ENCODE measurements at regions not wholly inside any gene's neighbourhood (a gene's known extent, or its start where the extent isn't known, plus 50 kb on each side); places are given as distances from the start of the nearest gene placed in this dataset.

DNA sequence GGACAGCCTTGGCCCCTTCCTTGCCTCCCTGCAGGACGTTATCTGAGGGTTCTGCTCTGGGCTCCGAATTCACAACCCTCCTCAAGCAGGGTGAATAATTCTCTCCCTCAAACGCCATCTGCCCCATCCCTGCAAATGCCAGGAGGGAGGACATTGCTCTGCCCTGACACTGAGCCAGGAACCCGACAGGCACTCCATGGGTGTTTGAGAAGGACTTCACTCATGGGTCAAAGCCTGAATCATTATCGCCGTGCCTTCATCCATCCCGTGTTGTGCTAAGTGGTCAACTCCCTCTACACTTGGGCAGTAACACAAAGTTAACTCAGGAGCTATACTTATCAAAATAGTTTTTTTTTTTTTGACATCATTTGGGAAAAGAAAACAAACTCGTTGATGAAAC, 261.8 kb upstream of the IGF1R start:
- DNase-seq (ENCODE audit: low read depth, low spot score) = no peak

DNA sequence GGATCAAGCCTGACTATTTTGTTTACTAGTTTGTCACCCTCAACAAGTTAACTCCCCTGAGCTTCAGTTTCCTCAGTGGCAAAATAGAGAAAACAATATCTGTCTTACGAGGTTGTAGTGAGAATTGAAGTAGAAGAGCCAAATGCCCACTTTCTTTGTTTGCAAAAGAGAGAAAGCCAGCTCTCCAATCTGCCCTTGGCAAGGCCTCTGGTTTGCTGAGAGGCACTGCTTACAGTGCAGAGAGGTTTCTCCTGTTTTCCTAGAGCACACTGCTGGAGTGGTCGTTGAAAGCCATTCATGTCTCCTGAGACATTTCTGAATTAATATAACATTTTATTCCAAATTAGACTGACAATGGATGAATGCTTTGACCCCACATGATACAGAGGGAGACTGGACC, 260.5 kb upstream of the IGF1R start:
- no peak for DNase-seq (ENCODE audit: low read depth, low spot score)

DNA sequence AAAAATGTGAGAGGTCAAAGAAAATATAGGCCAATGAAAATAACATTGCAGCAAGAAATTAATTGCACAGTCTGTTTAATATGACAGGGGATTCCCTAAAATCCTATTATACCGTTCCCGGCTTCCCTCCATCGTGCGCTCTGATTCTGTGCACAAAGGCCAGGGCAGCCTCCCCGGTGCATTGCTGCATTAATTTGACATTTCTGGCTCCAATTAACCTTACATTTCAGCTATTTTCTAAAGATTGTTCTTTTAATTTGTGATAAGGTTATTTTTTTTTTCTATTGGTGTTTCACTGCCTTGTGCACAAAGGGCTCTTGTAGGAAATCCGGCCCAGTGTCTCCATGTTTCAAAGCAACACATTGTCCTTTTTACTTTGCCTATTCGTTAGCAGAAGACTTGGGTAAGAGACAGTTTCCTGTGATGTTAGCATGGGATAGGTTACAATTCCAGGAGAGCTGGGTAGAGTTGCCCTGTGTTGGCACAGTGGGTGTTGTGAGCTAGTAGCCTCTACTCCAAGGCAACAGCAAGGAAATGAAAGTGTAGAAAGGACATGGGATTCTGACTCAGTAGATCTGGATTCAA, 257.3 kb upstream of the IGF1R start:
- no peak for DNase-seq (ENCODE audit: low read depth, low spot score)

DNA sequence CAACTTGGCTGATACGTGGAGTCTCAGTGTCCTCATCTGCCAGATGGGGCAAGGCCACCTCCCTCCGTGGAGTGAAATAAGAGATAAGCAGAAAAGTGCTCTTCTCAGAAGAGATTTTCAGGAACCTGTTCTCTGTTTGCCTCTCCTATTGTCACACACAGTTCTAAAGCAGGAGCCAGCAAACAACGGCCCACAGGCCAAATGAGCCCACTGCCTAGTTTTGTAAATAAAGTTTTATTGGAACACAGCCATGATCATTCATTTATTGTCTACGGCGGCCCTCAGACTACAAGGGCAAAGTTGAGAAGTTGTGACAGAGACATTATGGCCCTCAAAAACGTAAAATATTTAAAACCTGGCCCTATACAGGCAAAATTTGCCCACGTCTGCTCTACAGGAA, 256.8 kb upstream of the IGF1R start:
- no peak for DNase-seq (ENCODE audit: low read depth, low spot score)

DNA sequence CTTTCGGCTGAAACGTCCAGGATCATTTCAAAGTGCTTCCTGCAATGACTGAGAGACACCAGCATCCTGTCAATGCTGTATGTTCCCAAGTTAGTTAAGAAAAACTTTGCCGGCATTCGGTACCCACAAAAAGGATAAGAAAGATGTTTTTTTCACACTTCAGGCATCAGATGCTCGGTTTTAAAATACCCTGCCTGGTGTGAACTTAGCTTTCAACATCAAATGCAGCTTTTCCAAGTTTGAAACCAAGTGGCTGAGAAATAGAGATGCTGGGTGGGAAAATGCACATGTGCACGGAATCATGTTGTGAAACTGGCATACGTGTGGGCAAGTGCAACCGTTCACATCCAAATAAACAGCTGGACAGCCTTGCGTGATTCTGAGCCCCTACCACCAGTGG, 254.9 kb upstream of the IGF1R start:
- DNase-seq (ENCODE audit: low read depth, low spot score) = no peak

DNA sequence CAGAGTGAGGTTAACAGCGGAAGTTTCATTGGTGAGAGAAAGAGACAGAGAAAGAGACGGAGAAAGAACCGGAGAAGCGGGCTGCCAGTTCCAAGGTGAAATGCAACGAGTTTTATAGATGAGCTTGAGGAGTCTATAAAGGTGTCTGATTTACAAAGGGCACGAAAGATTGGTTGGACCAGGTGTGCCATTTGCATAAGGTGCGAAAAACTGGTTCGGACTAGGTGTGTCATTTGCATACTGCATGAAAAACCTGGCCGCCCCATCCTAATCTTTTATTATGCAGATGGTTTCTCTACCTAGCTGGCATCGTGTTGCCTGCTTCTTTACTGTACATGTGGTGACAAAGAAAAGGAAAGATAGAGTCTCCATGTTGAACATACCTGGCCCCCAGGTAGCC, 253.8 kb upstream of the IGF1R start:
- DNase-seq (ENCODE audit: low read depth, low spot score) = no peak

DNA sequence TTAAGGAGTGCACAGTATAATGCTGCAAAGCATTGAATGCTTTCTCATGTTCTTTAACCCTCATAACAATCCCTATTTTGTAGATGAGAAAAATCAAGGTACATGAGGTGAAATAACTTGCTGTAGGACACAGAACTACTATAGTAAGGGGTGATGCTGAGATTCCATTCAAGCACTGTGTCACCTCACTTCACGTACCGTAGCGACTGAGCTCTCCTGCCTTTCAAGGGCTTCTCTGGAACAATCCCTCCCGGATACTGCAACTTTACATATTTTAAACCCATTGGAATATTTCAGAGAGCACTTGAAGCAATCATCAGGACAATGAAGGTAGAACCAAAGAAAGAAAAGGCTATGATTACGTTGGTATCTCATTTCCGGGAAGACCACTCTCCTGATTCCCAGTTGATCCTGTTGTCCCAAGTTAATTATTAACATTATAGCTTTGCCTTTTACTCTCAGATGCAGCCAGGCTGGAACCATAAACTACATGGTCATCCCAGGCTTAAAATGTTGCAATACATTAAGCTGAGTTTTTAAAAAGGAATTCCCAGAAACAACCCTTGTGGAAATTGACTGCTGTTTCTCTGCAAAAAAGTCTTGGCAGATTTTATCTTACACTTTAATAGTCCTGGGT, 252.2 kb upstream of the IGF1R start:
- DNase-seq (ENCODE audit: low read depth, low spot score) = no peak

DNA sequence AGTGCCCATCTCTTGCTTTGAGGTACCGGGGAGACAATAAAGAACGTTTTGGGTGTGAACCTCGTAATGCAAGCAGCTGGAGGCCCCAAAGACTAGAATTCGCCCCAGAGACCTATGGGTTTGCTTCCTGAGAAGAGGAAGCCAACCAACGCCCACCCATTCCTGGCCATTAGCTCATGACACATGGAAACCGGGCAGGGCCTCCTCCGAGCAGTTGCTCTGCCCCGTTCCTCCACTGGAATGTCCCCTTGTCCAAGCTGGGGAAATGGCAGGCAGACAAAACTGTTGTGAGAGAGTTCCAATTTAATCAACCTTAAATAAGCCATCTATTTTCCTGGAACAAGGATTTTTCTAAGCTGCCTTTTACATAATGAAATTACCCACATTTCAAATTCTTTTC, 250.9 kb upstream of the IGF1R start:
- no peak for DNase-seq (ENCODE audit: low read depth, low spot score)

DNA sequence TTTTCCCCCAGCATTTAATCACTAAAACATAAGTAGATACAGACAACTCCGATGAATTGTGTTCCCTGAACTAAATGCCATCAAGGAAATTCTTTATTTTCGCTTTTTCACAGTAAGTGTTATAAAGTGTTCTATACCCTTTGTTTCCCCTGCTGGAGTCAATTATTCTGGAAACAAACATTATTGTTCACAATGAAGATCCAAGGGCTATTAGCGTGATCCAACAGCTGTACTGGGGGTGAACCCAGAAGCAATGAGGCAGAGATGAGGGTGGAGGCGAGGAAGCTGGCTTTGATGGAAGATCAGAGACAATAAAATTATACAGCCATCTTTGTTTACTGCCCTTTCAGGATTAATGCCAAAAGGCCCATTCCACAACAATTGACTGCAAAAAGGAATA, 250.3 kb upstream of the IGF1R start:
- DNase-seq (ENCODE audit: low read depth, low spot score) = no peak

DNA sequence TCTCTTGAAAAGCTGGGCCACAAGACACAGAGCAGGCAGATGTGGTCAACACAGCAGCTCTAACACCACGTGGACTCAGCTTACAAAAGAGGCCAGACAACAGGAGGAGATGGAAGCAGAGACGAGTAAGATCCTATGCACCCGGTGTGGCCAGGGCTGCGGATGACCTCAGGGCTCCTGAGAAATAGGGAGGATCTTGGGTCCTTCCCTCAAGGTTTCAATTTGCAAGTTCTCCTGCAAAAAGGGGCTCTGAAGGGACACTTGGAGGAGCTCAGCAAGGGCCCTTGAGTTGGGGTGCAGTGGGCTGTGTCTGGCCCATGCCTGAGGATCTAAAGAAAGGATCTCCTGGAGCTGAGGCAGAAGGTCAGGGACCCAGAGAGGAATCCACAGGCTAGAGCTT, 249.5 kb upstream of the IGF1R start:
- DNase-seq (ENCODE audit: low read depth, low spot score) = no peak

DNA sequence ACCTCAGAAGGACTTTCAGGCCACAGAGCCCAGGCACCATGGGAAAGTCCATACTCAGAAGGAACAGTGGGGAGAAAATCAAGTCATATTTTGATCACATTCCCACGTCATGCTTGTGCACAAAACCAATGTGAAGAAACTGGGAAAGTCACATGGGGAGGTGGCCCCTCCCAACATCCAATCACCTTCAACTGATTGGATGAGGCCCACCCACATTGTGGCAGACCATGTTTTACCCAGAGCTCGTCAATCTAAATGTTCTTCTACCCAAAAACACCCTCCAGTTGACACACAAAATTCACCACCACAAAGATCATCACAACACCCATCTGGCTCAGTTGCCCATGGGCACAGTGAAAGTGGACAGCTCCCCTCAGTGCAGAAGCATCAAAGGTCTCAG, 248.2 kb upstream of the IGF1R start:
- no peak for DNase-seq (ENCODE audit: low read depth, low spot score)

DNA sequence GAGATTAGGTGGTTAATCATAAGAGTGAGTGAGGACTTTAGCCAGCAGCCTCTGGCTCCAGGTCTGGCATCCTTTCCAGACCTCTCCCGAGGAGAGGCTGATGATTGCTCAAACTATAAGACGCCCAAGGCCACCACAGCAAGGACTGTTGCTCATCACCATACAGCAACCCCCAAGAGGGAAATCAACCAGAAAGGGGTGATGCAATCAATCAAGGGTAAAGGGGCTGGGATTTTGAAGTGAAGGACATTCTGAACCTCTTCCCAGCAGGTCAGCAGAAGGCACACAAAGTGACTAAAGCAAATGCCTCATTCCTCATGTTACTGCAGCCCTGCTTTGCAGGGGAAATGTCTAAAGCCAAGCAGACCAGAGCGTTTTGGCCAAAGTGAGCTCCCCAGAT, 247.3 kb upstream of the IGF1R start:
- no peak for DNase-seq (ENCODE audit: low read depth, low spot score)

DNA sequence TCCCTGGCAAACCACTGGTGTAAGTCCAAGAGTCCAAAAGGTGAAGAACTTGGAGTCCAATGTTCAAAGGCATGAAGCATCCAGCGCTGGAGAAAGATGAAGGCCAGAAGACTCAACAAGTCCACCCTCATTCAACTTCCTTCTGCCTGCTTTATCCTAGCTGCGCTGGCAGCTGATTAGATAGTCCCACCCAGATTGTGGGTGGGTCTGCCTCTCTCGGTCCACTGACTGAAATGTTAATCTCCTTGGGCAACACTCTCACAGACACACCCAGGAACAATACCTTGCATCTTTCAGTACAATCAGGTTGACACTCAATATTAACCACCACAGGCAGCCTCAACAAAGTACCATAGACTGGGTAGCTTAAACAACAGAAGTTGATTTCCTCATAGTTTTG, 245.9 kb upstream of the IGF1R start:
- DNase-seq (ENCODE audit: low read depth, low spot score) = no peak

DNA sequence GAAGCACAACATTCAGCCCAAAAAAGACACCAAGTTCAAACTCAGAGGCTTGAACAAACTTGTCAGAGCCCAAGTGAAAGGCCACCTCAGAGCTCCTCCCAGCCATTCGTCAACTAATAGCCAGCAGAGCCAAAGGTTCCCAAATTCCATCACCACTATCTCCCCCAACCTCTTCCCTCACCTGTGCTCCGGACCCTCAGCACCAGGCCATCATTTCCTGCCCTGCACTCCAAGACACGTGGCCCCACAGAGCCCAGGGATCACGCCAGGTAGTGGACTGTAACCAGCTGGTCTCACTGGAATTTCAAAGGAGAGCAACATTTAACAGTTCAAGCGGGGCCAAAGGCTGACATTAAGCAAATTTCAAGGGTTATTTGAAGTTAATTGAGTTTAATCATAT, 245.2 kb upstream of the IGF1R start:
- no peak for DNase-seq (ENCODE audit: low read depth, low spot score)

DNA sequence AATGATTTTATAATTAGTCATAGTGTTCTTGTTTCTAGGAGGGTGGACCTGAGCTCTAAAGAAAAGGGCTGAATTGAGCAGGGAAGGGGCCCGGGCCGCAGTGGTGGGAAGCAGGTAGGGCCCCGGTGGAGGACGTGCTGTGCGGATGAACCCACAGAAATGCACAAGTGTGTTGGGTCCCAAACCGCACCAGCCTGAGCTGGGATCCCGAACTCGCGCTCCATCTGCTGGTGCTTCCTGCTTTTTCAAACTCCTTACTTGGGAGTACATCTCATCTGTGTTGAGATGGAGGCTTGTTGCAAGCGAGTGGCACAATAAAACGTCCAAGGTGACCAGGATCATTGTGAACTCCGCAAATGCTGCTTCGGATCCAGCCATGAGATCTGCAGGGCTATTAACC, 244.8 kb upstream of the IGF1R start:
- no peak for DNase-seq (ENCODE audit: low read depth, low spot score)

DNA sequence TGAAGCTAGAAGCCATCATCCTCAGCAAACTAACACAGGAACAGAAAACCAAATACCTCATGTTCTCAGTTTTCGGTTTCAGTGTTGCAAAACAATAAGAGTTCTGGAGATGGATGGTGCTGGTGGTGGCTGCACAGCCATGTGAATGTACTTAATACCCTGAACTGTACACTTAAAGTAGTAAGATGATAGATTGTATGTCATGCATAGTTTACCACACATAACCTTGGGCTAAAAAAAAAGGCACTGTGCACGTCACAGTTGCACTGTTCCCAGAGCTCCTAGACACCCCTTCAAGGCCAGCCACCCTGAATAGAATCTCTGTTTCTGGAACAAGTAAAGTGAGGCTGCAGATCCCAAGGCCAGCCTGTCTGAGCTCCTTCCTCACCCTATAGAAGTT, 243.3 kb upstream of the IGF1R start:
- no peak for DNase-seq (ENCODE audit: low read depth, low spot score)

DNA sequence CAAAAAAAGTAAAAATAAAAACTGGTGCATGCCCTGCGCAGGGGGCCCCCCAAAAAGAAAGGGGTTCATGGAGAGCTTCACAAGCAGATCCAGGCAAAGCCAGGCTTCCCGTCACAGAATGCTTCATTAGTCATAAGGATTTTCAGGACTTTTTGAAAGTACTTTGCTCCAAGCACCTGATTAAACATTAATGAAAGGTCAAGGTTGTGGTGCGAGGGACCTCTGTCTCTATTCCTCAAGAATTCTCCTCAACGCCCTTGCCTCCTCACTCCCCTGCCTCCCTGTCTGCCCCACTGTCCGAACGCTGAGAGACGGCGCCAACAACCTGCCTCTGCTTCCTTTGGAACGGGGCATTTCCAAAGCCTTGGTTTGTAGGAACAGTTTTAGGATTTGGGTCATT, 240.1 kb upstream of the IGF1R start:
- DNase-seq (ENCODE audit: low read depth, low spot score) = no peak

DNA sequence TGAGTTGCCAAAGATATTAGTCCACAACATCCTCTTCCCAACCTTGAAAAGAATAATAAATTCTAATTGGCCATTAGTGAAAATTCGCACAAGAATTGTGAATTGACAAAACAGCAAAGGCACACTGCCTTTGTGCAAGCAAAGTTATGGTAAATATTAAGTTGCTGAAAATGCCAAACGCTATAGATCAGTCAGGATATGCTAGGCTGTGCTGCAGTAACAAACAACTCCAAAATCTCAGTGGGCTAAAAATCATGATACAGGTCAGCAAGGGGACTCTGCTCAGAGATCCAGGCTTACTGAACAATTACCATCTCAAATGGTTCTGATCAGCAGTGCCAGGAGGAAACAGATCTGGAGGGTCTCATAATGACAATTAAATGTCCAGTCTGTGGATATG, 238.0 kb upstream of the IGF1R start:
- no peak for DNase-seq (ENCODE audit: low read depth, low spot score)

DNA sequence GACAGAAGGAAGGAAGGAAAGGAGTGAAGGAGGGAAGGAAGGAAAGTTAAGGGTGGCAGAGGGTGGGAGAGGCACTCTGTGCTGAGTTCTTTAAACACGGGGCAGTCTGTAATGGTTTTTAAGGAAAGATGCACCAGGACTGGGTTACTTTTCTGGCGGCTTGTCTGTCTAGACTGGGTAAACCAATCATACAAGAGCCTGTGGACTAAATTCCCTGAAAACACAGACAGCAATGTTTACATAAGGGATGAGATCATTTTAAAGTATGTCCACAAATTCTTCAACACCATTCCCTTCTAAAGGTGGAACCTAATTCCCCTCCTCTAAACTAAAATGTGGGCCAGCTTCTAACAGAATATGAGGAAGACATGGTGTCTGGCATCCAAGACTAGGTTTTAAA, 235.5 kb upstream of the IGF1R start:
- no peak for DNase-seq (ENCODE audit: low read depth, low spot score)

DNA sequence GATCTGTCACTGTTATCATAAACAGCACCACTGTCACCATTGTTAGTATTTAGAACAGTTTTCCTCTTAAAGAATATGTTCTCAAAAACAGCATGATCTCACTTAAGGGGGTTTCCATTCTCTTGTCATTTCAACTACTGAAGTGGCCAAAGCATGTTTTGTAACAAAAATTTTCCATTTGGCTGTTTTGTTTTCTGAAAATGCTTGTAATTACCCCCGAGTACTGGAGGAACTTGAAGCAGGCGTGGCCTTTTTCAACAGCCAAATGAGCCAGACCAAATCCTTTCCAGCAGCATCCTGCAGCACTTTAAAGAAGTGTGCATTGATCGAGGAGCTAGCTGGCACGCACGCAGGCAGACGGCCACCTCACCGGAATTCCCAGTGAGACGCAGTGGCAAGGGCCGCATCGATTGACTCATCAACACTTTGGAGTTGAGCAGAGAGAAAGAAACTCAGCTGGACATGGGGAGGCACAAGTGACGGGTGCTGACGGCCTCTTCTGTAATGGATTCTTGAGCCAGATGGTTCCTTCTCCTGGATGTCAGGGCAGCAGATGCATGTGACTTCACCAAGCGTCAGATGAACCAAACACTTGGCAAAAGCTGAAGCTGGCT, 234.3 kb upstream of the IGF1R start:
- DNase-seq (ENCODE audit: low read depth, low spot score) = no peak

DNA sequence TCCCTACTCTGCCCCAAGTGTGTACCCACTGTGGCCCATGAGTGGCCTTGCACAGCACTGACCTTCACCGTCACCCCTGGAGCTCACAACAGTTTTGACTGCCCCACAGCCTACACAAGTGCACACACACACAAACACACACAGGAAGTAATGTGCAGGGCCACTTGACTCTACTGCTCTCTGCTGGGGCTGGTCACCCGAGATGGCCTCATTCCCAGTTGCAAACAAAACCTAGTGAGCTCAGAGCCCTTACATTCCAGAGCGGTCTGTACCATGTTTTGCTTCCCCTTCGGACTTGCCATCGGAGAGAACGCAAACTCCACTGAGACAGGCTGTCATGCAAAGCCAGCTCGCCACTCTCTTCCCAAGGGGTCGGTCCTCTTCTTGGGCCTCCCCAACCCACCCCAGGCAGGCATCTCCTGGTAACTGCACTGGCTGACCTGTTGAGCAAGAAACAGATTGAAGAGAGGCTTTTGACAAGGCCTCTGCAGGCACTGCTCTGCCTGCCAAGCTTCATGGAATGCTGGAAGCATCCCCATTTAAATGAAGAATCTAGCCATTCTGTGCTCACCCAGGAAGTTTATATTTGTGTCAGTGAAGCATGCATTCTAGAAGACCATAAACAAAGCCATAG, 232.0 kb upstream of the IGF1R start:
- no peak for DNase-seq (ENCODE audit: low read depth, low spot score)

DNA sequence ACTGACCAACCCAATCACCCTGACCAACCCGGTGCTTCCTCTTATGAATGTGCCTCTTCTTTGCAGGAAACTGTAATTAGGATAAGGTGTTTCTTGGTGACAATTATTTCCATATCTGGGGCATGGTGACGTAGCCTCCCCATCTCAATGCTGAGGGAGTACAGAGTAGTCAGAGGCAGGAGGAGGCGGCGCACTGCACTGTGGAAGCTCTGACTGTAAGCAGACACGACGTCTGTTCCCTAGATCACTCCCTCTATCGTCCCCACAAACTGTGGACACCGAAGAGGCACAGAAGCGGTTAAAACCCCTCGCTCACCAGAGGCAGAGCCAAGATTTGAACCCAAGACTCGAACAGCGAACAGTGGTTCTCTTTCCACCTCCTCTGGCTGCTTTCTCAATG, 231.0 kb upstream of the IGF1R start:
- DNase-seq (ENCODE audit: low read depth, low spot score) = no peak

DNA sequence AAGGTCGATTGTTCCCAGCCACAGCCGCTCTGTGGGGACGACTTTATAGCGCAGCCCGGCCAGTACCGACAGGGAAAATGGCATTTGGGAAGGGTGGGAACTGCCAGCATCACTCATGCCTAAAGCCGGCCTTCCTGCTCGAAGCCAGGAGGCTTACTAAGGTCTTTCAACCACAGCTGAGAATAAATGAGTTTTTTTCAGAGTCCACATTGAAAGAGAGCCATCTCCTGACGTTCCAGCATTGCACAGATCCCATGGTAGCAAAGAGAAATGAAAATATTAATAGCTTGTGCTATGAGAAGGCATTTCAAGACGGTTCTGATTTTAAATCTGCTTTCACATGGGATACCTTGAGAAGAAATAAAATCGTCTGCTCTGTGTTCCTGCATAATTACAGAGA, 230.2 kb upstream of the IGF1R start:
- DNase-seq (ENCODE audit: low read depth, low spot score) = no peak

Data from activated CD4-positive, CD25-positive, alpha-beta regulatory T cell treated with anti-CD3 and anti-CD28 coated beads, Interleukin-2, amount 50 U/mL, for 16 hours (primary cell).